Esophagus squamous epithelium (tissue), 5 donors: ENCODE measurements at regions not wholly inside any gene's neighbourhood (a gene's known extent, or its start where the extent isn't known, plus 50 kb on each side); places are given as distances from the start of the nearest gene placed in this dataset.

ENCODE experiments used
- DNase-seq: peaks from one replicate; lab custom pipeline; 2025; lab: John Stamatoyannopoulos, UW
- H3K27ac ChIP-seq, 4 donors: fragments of 200-600 bp; sonication (generic); one replicate each; pipeline ENCODE4 v1.5.1; 2016 to 2019; ENCODE audit warnings: mild to moderate bottlenecking in 1 of 4
- H3K27me3 ChIP-seq, 4 donors: fragments of 200-600 bp; sonication (generic); 1 replicate in 3 of 4; 2 replicates in 1 of 4; pipeline versions ENCODE4 v1.5.1 to v1.6.0; 2017 to 2021; ENCODE audit warnings: antibody characterized with exemption in 1 of 4
- H3K36me3 ChIP-seq, 3 donors: fragments of 200-600 bp; sonication (generic); one replicate each; pipeline ENCODE4 v1.5.1; 2016 to 2019
- H3K4me1 ChIP-seq, 3 donors: fragments of 200-600 bp; sonication (generic); one replicate each; pipeline ENCODE4 v1.5.1; 2017 to 2019
- H3K4me3 ChIP-seq, 4 donors: fragments of 200-600 bp; sonication (generic); 1 replicate in 3 of 4; 2 replicates in 1 of 4; pipeline ENCODE4 v1.5.1; 2016 to 2019; ENCODE audit warnings: mild to moderate bottlenecking in 2 of 4, moderate library complexity in 1 of 4
- H3K9me3 ChIP-seq, 3 donors: fragments of 200-600 bp; sonication (generic); one replicate each; pipeline ENCODE4 v1.5.1; 2016 to 2019
- CTCF ChIP-seq, 6 experiments: fragments of 450-650 bp in 4 of 6; fragments of 200-600 bp in 2 of 6; sonication (generic) in 2 of 6; IDR thresholded peaks; one replicate each; pipeline ENCODE4 v1.5.1; 2016 to 2019; ENCODE audit warnings: antibody characterized with exemption in 6 of 6, mild to moderate bottlenecking in 4 of 6, moderate library complexity in 4 of 6
- POLR2A ChIP-seq, 4 donors: fragments of 450-650 bp; IDR thresholded peaks; one replicate each; pipeline ENCODE4 v1.6.1; 2017; ENCODE audit warnings: antibody characterized with exemption in 4 of 4, mild to moderate bottlenecking in 4 of 4, moderate library complexity in 3 of 4
- WGBS, 2 donors: methylation state at CpG; one replicate each; pipeline ENCODE4 v1.1.5; 2018; 5-methylcytosine and 5-hydroxymethylcytosine counted together
- intact Hi-C: fragments of 100-400 bp; cut with DNase I; formaldehyde crosslinking; loops from one replicate; pipeline ENCODE4 v1.15.0; 2022
- donor health status: DM: yes; HTN: yes; CAD: no.

DNA sequence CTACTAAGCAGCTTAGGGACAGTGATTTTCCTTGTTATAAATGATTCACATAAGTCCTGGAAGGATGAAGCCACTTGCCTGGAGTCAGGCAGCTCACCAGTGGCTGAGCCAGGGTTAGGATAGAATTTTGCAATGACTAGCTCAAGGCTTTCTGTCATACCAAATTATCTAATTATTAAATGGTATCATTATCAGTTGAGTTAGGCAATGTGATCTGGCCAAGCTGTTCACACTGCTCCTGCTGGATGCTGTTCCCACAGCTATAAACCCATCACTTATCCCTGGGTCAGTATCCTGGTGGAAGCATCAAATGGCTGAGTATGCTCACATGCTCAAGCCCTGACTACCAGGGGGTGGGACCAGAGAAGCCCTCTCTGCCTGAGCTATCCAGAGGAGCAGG, 235.2 kb downstream of the MTX2 start:
- Histone ChIP-seq H3K36me3 (no peaks in the 10 kb centered on the region), H3K27me3 (peaks cover 0 to 3% (median 1%) of the 10 kb centered on the region in 4 donors), H3K9me3 (no peaks in the 10 kb centered on the region), H3K27ac (no peak overlapping the region), H3K4me3 (no peak overlapping the region), H3K4me1 (peaks cover 0 to 30% (median 0%) of the 10 kb centered on the region in 3 donors)
- no peak for TF ChIP-seq CTCF (IDR thresholded peaks at IDR 0.05)
- TF ChIP-seq POLR2A (IDR thresholded peaks at IDR 0.05) = no peak
- DNase-seq = no peak
- intact Hi-C loops = no loop called here

GRCh38 chr2:176507786-176508185, 238.5 kb downstream of the MTX2 start:
- Histone ChIP-seq H3K27ac (no peak overlapping the region), H3K27me3 (no peaks in the 10 kb centered on the region), H3K9me3 (no peaks in the 10 kb centered on the region), H3K4me1 (peaks cover 0 to 12% (median 0%) of the 10 kb centered on the region in 3 donors), H3K4me3 (no peak overlapping the region), H3K36me3 (no peaks in the 10 kb centered on the region)
- DNase-seq = no peak
- 82 to 83% methylated on average over 3 of the region's 3 CpGs for WGBS, 2 donors
- intact Hi-C loops = no loop called here
- no peak for TF ChIP-seq CTCF (IDR thresholded peaks at IDR 0.05)
- no peak for TF ChIP-seq POLR2A (IDR thresholded peaks at IDR 0.05)

GRCh38 chr2:176508374-176508773, 239.1 kb downstream of the MTX2 start:
- Histone ChIP-seq H3K9me3 (no peaks in the 10 kb centered on the region), H3K4me1 (peaks cover 0 to 6% (median 0%) of the 10 kb centered on the region in 3 donors), H3K27me3 (no peaks in the 10 kb centered on the region), H3K36me3 (no peaks in the 10 kb centered on the region), H3K4me3 (no peak overlapping the region), H3K27ac (no peak overlapping the region)
- no peak for DNase-seq
- TF ChIP-seq POLR2A (IDR thresholded peaks at IDR 0.05) (no peak), CTCF (IDR thresholded peaks at IDR 0.05) (no peak)
- intact Hi-C loops = no loop called here
- 95% methylated on average over 1 of the region's 1 CpG for WGBS, 2 donors

- no peaks in the 10 kb centered on the region for H3K36me3 ChIP-seq
- TF ChIP-seq CTCF (IDR thresholded peaks at IDR 0.05) (no peak), POLR2A (IDR thresholded peaks at IDR 0.05) (no peak)
- no peaks in the 10 kb centered on the region for H3K4me1 ChIP-seq
- H3K27me3 ChIP-seq = no peaks in the 10 kb centered on the region
- no peaks in the 10 kb centered on the region for H3K9me3 ChIP-seq
- DNase-seq = no peak
- no peak overlapping the region for H3K4me3 ChIP-seq
- no peak overlapping the region for H3K27ac ChIP-seq
- WGBS, 2 donors = 57 to 61% methylated on average over 5 of the region's 5 CpGs
- intact Hi-C loops = no loop called here
Measured at GRCh38 chr2:176508984-176509740, 239.9 kb downstream of the MTX2 start.

- DNase-seq = no peak
- H3K27ac ChIP-seq = no peak overlapping the region
- no peaks in the 10 kb centered on the region for H3K27me3 ChIP-seq
- no peak overlapping the region for H3K4me3 ChIP-seq
- no peaks in the 10 kb centered on the region for H3K9me3 ChIP-seq
- intact Hi-C loops = no loop called here
- no peak for TF ChIP-seq CTCF (IDR thresholded peaks at IDR 0.05)
- TF ChIP-seq POLR2A (IDR thresholded peaks at IDR 0.05) = no peak
- H3K36me3 ChIP-seq = no peaks in the 10 kb centered on the region
- 62 to 63% methylated on average over 5 of the region's 5 CpGs for WGBS, 2 donors
- no peaks in the 10 kb centered on the region for H3K4me1 ChIP-seq
Measured at GRCh38 chr2:176514276-176514675, 245.0 kb downstream of the MTX2 start.
